ENCODE measurements at regions not wholly inside any gene's neighbourhood (a gene's known extent, or its start where the extent isn't known, plus 50 kb on each side); places are given as distances from the start of the nearest gene placed in this dataset.

- TF ChIP-seq CTCF (IDR thresholded peaks at IDR 0.05; ENCODE audit: low read length, missing control alignments) = no peak
- no peak overlapping the region for H3K4me3 ChIP-seq (replicated peaks; ENCODE audit: low read depth, low read length)
- DNase-seq (ENCODE audit: low read depth) = no peak
These were observed 172.3 kb upstream of the MVB12B start for GRCh38 chr9:126154182-126154827.

GRCh38 chr9:126154869-126155268 is 171.8 kb upstream of the MVB12B start:
- no peak for TF ChIP-seq CTCF (IDR thresholded peaks at IDR 0.05; ENCODE audit: low read length, missing control alignments)
- no peak overlapping the region for H3K4me3 ChIP-seq (replicated peaks; ENCODE audit: low read depth, low read length)
- no peak for DNase-seq (ENCODE audit: low read depth)

- no peak for DNase-seq (ENCODE audit: low read depth)
- no peak for TF ChIP-seq CTCF (IDR thresholded peaks at IDR 0.05; ENCODE audit: low read length, missing control alignments)
- H3K4me3 ChIP-seq (replicated peaks; ENCODE audit: low read depth, low read length) = no peak overlapping the region
These were observed 170.6 kb upstream of the MVB12B start for GRCh38 chr9:126155756-126156664.

GRCh38 chr9:126156898-126157297 is 169.7 kb upstream of the MVB12B start:
- no peak for TF ChIP-seq CTCF (IDR thresholded peaks at IDR 0.05; ENCODE audit: low read length, missing control alignments)
- no peak for DNase-seq (ENCODE audit: low read depth)
- no peak overlapping the region for H3K4me3 ChIP-seq (replicated peaks; ENCODE audit: low read depth, low read length)

- TF ChIP-seq CTCF (IDR thresholded peaks at IDR 0.05; ENCODE audit: low read length, missing control alignments) = no peak
- H3K4me3 ChIP-seq (replicated peaks; ENCODE audit: low read depth, low read length) = no peak overlapping the region
- no peak for DNase-seq (ENCODE audit: low read depth)
These were observed 169.2 kb upstream of the MVB12B start for GRCh38 chr9:126157423-126157822.

GRCh38 chr9:126157826-126158587 is 168.6 kb upstream of the MVB12B start:
- no peak overlapping the region for H3K4me3 ChIP-seq (replicated peaks; ENCODE audit: low read depth, low read length)
- no peak for TF ChIP-seq CTCF (IDR thresholded peaks at IDR 0.05; ENCODE audit: low read length, missing control alignments)
- no peak for DNase-seq (ENCODE audit: low read depth)
